ENCODE measurements at regions not wholly inside any gene's neighbourhood (a gene's known extent, or its start where the extent isn't known, plus 50 kb on each side); places are given as distances from the start of the nearest gene placed in this dataset.

GRCh38 chr16:86370062-86370461, 140.3 kb upstream of the FOXF1 start:
- no peaks in the 10 kb centered on the region for H3K27me3 ChIP-seq
- H3K4me3 ChIP-seq = no peak overlapping the region
- H3K27ac ChIP-seq = no peak overlapping the region
- no peaks in the 10 kb centered on the region for H3K4me1 ChIP-seq
- no peak for TF ChIP-seq POLR2A (IDR thresholded peaks at IDR 0.05)
- TF ChIP-seq CTCF (IDR thresholded peaks at IDR 0.05) = no peak
- ATAC-seq = no peak
- intact Hi-C loops (cut with DNase I) = no loop called here
- H3K36me3 ChIP-seq = no peaks in the 10 kb centered on the region
- no peak for DNase-seq
- 80% methylated on average over 6 of the region's 6 CpGs for WGBS (ENCODE audit: insufficient coverage, low coverage, low lambda C conversion rate, missing lambda C conversion rate)
- no peaks in the 10 kb centered on the region for H3K9me3 ChIP-seq

DNA sequence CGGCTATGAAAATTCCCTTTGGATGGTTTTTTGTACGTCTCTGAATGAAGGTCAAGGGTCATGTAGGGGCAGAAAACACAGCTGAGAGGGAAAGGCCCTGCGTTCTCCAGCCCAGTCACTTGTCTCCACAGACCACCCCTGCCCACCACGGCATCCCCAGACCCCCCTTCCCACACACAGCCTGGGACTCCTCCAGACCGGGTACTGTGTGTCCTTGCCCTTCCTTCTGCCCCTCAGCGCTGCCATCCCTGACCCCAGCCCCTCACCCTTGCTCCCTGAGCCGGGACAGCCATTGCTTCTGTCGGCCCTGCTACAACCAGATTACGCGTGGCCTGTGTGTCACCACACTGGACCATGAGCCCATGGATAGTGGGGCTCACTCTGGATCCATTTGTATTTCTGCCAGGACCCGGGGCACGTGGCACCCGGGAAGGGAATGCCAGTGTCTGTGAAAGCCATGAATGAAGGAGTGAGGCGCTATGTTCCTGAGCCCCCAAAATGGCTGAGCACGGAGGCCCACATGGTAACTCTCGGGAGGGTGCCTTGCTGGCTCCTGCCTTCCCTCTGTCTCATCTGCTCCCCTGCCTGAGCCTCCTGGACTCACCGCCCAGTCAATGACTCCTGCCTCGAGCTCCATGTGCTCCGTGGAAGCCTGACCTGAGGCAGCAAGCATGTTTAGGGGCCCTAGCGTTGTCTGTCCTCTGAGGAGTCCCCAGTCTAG, 139.1 kb upstream of the FOXF1 start:
- no peaks in the 10 kb centered on the region for H3K36me3 ChIP-seq
- no peak overlapping the region for H3K4me3 ChIP-seq
- H3K27me3 ChIP-seq = no peaks in the 10 kb centered on the region
- TF ChIP-seq CTCF (IDR thresholded peaks at IDR 0.05) (no peak), POLR2A (IDR thresholded peaks at IDR 0.05) (no peak)
- intact Hi-C loops (cut with DNase I) = no loop called here
- ATAC-seq = no peak
- DNase-seq = no peak
- WGBS (ENCODE audit: insufficient coverage, low coverage, low lambda C conversion rate, missing lambda C conversion rate) = 48% methylated on average over 6 of the region's 20 CpGs
- no peak overlapping the region for H3K27ac ChIP-seq
- no peaks in the 10 kb centered on the region for H3K4me1 ChIP-seq
- no peaks in the 10 kb centered on the region for H3K9me3 ChIP-seq

DNA sequence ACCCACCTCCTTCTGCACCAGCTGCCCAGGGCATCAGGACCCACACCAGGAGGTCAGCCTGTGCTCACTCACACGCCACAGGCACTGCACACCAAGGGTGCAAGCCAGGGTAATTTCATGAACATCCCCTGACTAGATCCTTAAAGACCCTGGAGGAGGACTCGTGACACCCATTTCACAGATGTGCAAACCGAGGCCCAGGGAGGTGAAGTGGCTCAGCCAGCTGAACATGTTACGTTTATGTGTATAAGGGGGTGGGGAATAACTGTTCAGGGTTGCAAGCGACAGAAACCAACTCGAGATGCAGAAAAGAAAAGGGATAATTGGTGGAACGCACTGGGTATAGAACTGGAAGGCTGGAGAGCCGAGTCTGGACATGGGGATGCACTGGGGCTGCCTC, 138.1 kb upstream of the FOXF1 start:
- WGBS (ENCODE audit: insufficient coverage, low coverage, low lambda C conversion rate, missing lambda C conversion rate) = 45% methylated on average over 6 of the region's 8 CpGs
- Histone ChIP-seq H3K27me3 (no peaks in the 10 kb centered on the region), H3K4me3 (no peak overlapping the region), H3K27ac (no peak overlapping the region), H3K9me3 (no peaks in the 10 kb centered on the region), H3K36me3 (no peaks in the 10 kb centered on the region), H3K4me1 (no peaks in the 10 kb centered on the region)
- DNase-seq = no peak
- ATAC-seq = no peak
- TF ChIP-seq CTCF (IDR thresholded peaks at IDR 0.05) = no peak
- intact Hi-C loops (cut with DNase I) = no loop called here

GRCh38 chr16:86373276-86373901, 136.9 kb upstream of the FOXF1 start:
- H3K36me3 ChIP-seq = no peaks in the 10 kb centered on the region
- TF ChIP-seq POLR2A (IDR thresholded peaks at IDR 0.05) (no peak), CTCF (IDR thresholded peaks at IDR 0.05) (no peak)
- H3K27me3 ChIP-seq = no peaks in the 10 kb centered on the region
- no peaks in the 10 kb centered on the region for H3K4me1 ChIP-seq
- intact Hi-C loops (cut with DNase I) = no loop called here
- DNase-seq = no peak
- H3K27ac ChIP-seq = no peak overlapping the region
- no peaks in the 10 kb centered on the region for H3K9me3 ChIP-seq
- 55% methylated on average over 12 of the region's 16 CpGs for WGBS (ENCODE audit: insufficient coverage, low coverage, low lambda C conversion rate, missing lambda C conversion rate)
- no peak for ATAC-seq
- H3K4me3 ChIP-seq = no peak overlapping the region
